NCI-H146 treated with DMSO at 0.1 percent for 48 hours (cell line): ENCODE measurements at regions not wholly inside any gene's neighbourhood (a gene's known extent, or its start where the extent isn't known, plus 50 kb on each side); places are given as distances from the start of the nearest gene placed in this dataset.

ENCODE experiments used
- DNase-seq: peaks from one replicate; lab custom pipeline; 2025; ENCODE audit not compliant: unreplicated experiment; lab: John Stamatoyannopoulos, UW

- no peak for DNase-seq
Observed at GRCh38 chr5:148708854-148709253, 54.5 kb upstream of the HTR4 start.

GRCh38 chr5:148711961-148712360 is 57.6 kb upstream of the HTR4 start:
- no peak for DNase-seq

DNA sequence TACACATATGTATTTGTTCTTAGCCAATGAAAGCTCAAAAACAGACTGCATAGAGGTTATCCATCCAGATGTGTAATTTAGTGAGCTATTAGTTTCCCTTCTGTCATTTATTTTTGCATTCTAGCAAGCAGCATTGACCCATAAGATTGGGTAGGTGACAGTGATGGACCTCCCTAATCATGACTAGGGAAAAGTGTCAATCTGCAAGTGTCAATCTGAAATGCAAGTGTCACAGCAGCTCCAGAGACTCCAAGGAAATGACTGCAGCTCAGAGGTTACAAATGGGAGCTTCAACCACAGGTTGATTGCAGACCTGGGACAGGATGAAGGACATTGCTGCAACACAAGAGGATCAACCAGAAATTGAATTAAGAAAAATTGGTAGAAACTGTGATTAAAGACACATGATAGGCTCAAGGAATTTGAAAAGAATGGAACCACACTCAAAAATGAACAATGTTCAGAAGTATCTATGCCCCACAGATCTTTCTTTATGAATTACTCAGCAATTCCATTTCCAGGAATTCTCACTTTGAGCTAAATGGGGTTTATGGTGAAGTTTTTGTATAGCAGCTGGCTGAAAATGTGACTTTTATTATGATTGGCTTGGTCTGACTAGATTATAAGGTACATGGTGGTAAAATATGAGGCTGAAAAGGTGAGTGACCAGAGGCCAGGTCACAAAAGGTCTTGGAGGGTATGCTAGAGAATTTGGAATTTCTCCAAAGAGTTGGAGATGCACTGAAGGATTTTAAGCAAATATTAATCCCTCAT is 59.6 kb upstream of the HTR4 start:
- DNase-seq, result no peak

- DNase-seq, result no peak
Observed at GRCh38 chr5:148716716-148717115, 62.4 kb upstream of the HTR4 start.

- no peak for DNase-seq
Observed at GRCh38 chr5:148717668-148718067, 63.3 kb upstream of the HTR4 start.

GRCh38 chr5:148719605-148720004 is 65.3 kb upstream of the HTR4 start:
- DNase-seq, result no peak

- DNase-seq, result no peak
Observed at GRCh38 chr5:148720257-148720656, 65.9 kb upstream of the HTR4 start.

GRCh38 chr5:148723143-148723542 is 68.8 kb upstream of the HTR4 start:
- no peak for DNase-seq

- no peak for DNase-seq
Observed at GRCh38 chr5:148725675-148726074, 71.3 kb upstream of the HTR4 start.

GRCh38 chr5:148729182-148729581 is 74.9 kb upstream of the HTR4 start:
- no peak for DNase-seq

GRCh38 chr5:148730270-148730669 is 75.9 kb upstream of the HTR4 start:
- DNase-seq, result no peak

DNA sequence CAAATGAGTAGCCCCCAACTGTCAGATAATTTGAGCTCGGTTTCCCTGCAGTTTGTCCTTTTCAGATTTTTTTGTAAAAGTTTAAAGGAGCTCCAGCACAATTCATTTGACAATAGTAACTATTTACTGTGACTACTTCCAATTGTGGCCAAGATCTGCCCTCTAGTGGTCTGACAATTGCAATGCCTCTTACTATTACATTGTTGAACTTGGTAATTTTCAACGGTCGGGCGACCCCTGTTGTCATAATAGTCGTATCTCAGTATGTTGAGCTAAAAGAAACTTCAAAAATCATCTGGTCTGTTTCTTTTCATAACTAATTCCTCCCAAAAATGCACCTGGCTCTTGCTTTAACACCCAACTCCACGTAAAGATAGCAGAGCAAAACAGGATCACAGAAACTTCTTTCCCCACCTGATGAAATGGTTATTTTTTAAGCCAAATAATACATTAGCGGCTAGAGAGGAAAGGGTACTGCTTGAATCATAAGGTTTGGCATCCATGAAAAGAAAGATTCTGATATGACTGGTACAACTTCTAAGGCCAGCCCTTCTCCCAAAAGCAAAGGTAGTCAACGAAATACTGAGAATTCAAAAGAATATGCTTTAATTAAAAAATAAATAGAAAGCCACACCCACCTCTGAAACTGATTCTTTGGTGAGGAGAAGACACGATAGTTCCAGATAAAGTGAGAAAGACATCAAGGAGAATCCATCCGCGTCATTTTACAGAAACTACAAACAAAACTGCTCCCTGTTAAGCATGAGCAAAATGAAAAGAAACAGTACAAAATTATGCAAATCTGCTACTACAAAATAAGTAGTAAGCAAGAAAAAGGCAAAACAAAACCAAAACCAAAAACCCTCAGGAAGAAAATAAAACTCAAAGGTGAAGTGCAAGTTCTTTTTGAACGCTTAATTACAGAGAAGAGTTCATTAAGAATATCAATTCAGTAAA is 76.9 kb upstream of the HTR4 start:
- DNase-seq, result peak; percentile 21

- no peak for DNase-seq
Observed at GRCh38 chr5:148732692-148733091, 78.4 kb upstream of the HTR4 start.

- peak; percentile 9 for DNase-seq
Observed at GRCh38 chr5:148733601-148734438, 79.5 kb upstream of the HTR4 start.

DNA sequence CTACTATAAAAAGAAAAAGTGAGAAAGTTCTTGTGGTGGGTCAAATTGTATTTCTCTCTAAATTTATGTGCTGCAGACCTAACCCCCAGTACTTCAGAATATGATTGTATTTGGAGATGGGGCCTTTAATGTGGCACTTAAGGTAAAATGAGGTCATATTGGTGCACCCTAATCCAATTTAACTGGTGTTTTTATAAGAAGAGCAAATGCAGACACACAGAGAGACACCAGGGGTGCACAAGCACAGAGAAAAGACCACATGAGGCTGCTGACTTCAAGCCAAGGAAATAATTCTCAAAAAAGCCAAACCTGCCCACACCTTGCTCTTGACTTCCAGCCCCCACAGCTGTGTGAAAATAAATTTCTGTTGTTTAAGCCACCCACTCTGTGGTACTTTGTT is 80.2 kb upstream of the HTR4 start:
- no peak for DNase-seq

DNA sequence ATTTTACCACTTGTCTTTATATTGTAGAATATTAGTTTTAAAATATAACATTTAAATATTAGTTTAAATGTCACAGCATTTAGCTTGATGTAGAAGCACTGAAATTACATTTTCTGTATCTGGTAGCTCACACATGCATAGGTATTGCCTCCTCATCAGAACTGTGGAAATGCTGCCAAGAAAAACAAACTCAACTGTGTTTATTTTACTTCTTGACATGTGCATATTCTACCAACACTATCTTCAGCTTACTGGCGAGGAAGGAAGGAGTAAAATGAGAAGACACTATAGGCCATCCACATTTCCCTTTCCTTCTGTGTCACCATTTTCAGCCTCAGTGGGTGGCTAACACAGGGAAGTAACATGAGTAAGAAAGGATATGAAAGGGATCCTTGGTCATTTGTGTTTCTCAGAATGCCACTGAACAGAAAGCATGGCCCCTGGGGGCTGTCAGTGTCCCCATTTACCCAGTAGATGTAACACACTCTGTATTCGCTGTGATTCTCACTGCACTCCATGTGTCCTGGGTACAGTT is 81.0 kb upstream of the HTR4 start:
- no peak for DNase-seq

- no peak for DNase-seq
Observed at GRCh38 chr5:148739023-148739422, 84.7 kb upstream of the HTR4 start.

DNA sequence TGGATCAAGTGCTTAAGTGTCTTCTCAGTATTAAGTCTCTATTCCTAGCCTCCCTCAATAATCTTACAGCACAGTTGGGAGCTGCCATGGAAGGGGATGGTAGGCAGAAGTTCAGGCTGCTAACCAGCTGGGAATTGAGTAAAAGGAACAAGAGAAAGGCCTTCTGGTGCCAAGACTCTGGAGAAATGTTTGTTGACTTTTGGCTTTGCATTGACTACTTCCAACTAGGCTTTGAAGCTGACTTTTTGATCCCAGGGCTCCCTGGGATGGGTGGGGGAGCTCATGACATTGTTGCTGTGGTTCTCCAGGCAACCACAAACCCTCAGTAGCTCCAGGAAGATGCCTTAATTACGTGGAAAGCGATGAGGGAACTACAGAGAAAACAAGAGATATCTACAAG is 85.2 kb upstream of the HTR4 start:
- no peak for DNase-seq

- no peak for DNase-seq
Observed at GRCh38 chr5:148740079-148740858, 85.9 kb upstream of the HTR4 start.
